Skeletal muscle tissue (tissue), 3 donors: ENCODE measurements at regions not wholly inside any gene's neighbourhood (a gene's known extent, or its start where the extent isn't known, plus 50 kb on each side); places are given as distances from the start of the nearest gene placed in this dataset.
"Not testable (repeated sequence)": the region's sequence is repeated elsewhere in the genome, so short reads cannot be mapped to it uniquely, and the experiment has no call there.

Source experiments
- H3K27ac ChIP-seq: one replicate; pipeline ENCODE4 v1.7.0; 2013; ENCODE audit warnings: mild to moderate bottlenecking, low read depth, low read length, inconsistent platforms
- H3K27me3 ChIP-seq, 3 donors: one replicate each; pipeline ENCODE4 v1.7.0; 2013; ENCODE audit warnings: low read length in 3 of 3; ENCODE audit not compliant: control insufficient read depth in 3 of 3, insufficient read depth in 3 of 3
- H3K36me3 ChIP-seq, 3 donors: one replicate each; pipeline ENCODE4 v1.7.0; 2013; ENCODE audit warnings: low read length in 3 of 3; ENCODE audit not compliant: control insufficient read depth in 3 of 3, insufficient read depth in 3 of 3
- H3K4me1 ChIP-seq, 3 donors: one replicate each; pipeline ENCODE4 v1.7.0; 2013; ENCODE audit warnings: low read length in 3 of 3, mild to moderate bottlenecking in 3 of 3; ENCODE audit not compliant: control insufficient read depth in 3 of 3, insufficient read depth in 3 of 3
- H3K4me3 ChIP-seq, 3 donors: one replicate each; pipeline ENCODE4 v1.7.0; 2013; ENCODE audit warnings: low read length in 3 of 3
- H3K9ac ChIP-seq, 3 donors: one replicate each; pipeline ENCODE4 v1.7.0; 2013; ENCODE audit warnings: low read length in 3 of 3, mild to moderate bottlenecking in 3 of 3, moderate library complexity in 2 of 3, low read depth in 1 of 3
- H3K9me3 ChIP-seq, 3 donors: one replicate each; pipeline ENCODE4 v1.7.0; 2013; ENCODE audit warnings: low read length in 3 of 3; ENCODE audit not compliant: control insufficient read depth in 3 of 3
- donor health status: Osteomylitis.

- Histone ChIP-seq H3K4me3 (no peak overlapping the region), H3K27me3 (no peaks in the 10 kb centered on the region), H3K9ac (no peak overlapping the region), H3K36me3 (no peaks in the 10 kb centered on the region), H3K9me3 (no peaks in the 10 kb centered on the region), H3K27ac (no peak overlapping the region), H3K4me1 (no peaks in the 10 kb centered on the region)
These were observed 66.7 kb upstream of the ATP2B1 start for GRCh38 chr12:89775063-89775985.

GRCh38 chr12:89774645-89775044, 66.0 kb upstream of the ATP2B1 start:
- Histone ChIP-seq H3K27me3 (no peaks in the 10 kb centered on the region), H3K9me3 (no peaks in the 10 kb centered on the region), H3K36me3 (no peaks in the 10 kb centered on the region), H3K4me1 (no peaks in the 10 kb centered on the region), H3K4me3 (no peak overlapping the region), H3K9ac (no peak overlapping the region), H3K27ac (no peak overlapping the region)

GRCh38 chr12:89770391-89770790, 61.8 kb upstream of the ATP2B1 start:
- Histone ChIP-seq H3K27ac (no peak overlapping the region), H3K4me3 (no peak overlapping the region), H3K36me3 (no peaks in the 10 kb centered on the region), H3K27me3 (no peaks in the 10 kb centered on the region), H3K4me1 (no peaks in the 10 kb centered on the region), H3K9ac (no peak overlapping the region), H3K9me3 (no peaks in the 10 kb centered on the region)

GRCh38 chr12:89769483-89769818, 60.8 kb upstream of the ATP2B1 start:
- H3K36me3 ChIP-seq, result no peaks in the 10 kb centered on the region
- H3K27me3 ChIP-seq, result no peaks in the 10 kb centered on the region
- H3K27ac ChIP-seq, result no peak overlapping the region
- H3K4me1 ChIP-seq, result no peaks in the 10 kb centered on the region
- H3K4me3 ChIP-seq, result no peak overlapping the region
- H3K9ac ChIP-seq, result no peak overlapping the region
- no peaks in the 10 kb centered on the region for H3K9me3 ChIP-seq

GRCh38 chr12:89768586-89769482, 60.2 kb upstream of the ATP2B1 start:
- H3K27ac ChIP-seq, result no peak overlapping the region
- H3K9me3 ChIP-seq, result no peaks in the 10 kb centered on the region
- no peaks in the 10 kb centered on the region for H3K27me3 ChIP-seq
- H3K4me3 ChIP-seq, result no peak overlapping the region
- H3K9ac ChIP-seq, result no peak overlapping the region
- H3K4me1 ChIP-seq, result no peaks in the 10 kb centered on the region
- no peaks in the 10 kb centered on the region for H3K36me3 ChIP-seq

- H3K27ac ChIP-seq, result no peak overlapping the region
These were observed 57.6 kb upstream of the ATP2B1 start for GRCh38 chr12:89765959-89766824.

GRCh38 chr12:89764164-89764563, 55.5 kb upstream of the ATP2B1 start:
- H3K36me3 ChIP-seq, H3K9ac ChIP-seq, H3K27ac ChIP-seq, H3K9me3 ChIP-seq, H3K4me3 ChIP-seq, H3K27me3 ChIP-seq, H3K4me1 ChIP-seq: not testable (repeated sequence)

More at GRCh38 chr12:89765959-89766824, 57.6 kb upstream of the ATP2B1 start:
- H3K4me3 ChIP-seq, result no peak overlapping the region
- no peaks in the 10 kb centered on the region for H3K36me3 ChIP-seq
- no peaks in the 10 kb centered on the region for H3K4me1 ChIP-seq
- H3K27me3 ChIP-seq, result no peaks in the 10 kb centered on the region
- no peak overlapping the region for H3K9ac ChIP-seq
- H3K9me3 ChIP-seq, result no peaks in the 10 kb centered on the region

GRCh38 chr12:89762498-89763170, 54.0 kb upstream of the ATP2B1 start:
- Histone ChIP-seq H3K9ac (no peak overlapping the region), H3K9me3 (no peaks in the 10 kb centered on the region), H3K36me3 (no peaks in the 10 kb centered on the region), H3K4me1 (no peaks in the 10 kb centered on the region), H3K27ac (no peak overlapping the region), H3K4me3 (no peak overlapping the region), H3K27me3 (no peaks in the 10 kb centered on the region)

- H3K27ac ChIP-seq, result no peak overlapping the region
These were observed 52.1 kb upstream of the ATP2B1 start for GRCh38 chr12:89760783-89761182.

More at GRCh38 chr12:89760783-89761182, 52.1 kb upstream of the ATP2B1 start:
- H3K4me1 ChIP-seq, result no peaks in the 10 kb centered on the region
- no peaks in the 10 kb centered on the region for H3K9me3 ChIP-seq
- H3K36me3 ChIP-seq, result no peaks in the 10 kb centered on the region
- no peaks in the 10 kb centered on the region for H3K27me3 ChIP-seq
- H3K4me3 ChIP-seq, result no peak overlapping the region
- no peak overlapping the region for H3K9ac ChIP-seq
